OCI-LY1 (cell line): ENCODE measurements at regions not wholly inside any gene's neighbourhood (a gene's known extent, or its start where the extent isn't known, plus 50 kb on each side); places are given as distances from the start of the nearest gene placed in this dataset.

Experiments used
- EZH2 ChIP-seq: fragments of 200-600 bp; sonication (generic), shearing (Covaris generic); IDR thresholded peaks from 2 replicates; pipeline ENCODE4 v1.8.0; 2017; ENCODE audit warnings: borderline replicate concordance, mixed run types, mild to moderate bottlenecking, antibody characterized with exemption, low read length, moderate library complexity, mixed read lengths
- TF ChIP-seq, protein P1 (sequence below): fragments of 200-600 bp; sonication (generic), shearing (Covaris generic); IDR thresholded peaks from 2 replicates; pipeline ENCODE4 v1.5.1; 2017; ENCODE audit warnings: mild to moderate bottlenecking, antibody characterized with exemption, low read length, moderate library complexity, mixed read lengths

DNA sequence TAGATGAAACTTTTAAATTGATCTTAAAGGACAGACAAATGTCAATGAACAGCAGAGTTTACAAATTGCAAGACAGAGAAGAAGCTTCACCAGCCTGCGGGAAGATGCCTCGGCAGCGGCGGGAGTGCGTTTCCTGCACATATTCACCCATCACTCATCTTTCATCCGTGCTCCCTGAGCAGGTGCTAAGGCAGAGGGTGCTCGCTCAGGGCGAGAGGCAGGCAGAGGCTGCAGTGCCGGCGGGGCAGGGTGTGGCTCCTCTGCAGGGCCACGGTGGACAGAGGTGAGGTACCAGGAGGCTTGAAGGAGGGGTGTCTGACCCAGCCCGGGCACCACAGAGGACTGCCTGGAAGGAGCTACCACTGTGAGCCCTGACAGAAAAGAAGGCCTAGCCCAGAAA, 155.2 kb upstream of the PPP2R2D start:
- TF ChIP-seq, protein P1, sequence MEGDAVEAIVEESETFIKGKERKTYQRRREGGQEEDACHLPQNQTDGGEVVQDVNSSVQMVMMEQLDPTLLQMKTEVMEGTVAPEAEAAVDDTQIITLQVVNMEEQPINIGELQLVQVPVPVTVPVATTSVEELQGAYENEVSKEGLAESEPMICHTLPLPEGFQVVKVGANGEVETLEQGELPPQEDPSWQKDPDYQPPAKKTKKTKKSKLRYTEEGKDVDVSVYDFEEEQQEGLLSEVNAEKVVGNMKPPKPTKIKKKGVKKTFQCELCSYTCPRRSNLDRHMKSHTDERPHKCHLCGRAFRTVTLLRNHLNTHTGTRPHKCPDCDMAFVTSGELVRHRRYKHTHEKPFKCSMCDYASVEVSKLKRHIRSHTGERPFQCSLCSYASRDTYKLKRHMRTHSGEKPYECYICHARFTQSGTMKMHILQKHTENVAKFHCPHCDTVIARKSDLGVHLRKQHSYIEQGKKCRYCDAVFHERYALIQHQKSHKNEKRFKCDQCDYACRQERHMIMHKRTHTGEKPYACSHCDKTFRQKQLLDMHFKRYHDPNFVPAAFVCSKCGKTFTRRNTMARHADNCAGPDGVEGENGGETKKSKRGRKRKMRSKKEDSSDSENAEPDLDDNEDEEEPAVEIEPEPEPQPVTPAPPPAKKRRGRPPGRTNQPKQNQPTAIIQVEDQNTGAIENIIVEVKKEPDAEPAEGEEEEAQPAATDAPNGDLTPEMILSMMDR = no peak
- TF ChIP-seq EZH2 = no peak
